ENCODE measurements at regions not wholly inside any gene's neighbourhood (a gene's known extent, or its start where the extent isn't known, plus 50 kb on each side); places are given as distances from the start of the nearest gene placed in this dataset.

DNA sequence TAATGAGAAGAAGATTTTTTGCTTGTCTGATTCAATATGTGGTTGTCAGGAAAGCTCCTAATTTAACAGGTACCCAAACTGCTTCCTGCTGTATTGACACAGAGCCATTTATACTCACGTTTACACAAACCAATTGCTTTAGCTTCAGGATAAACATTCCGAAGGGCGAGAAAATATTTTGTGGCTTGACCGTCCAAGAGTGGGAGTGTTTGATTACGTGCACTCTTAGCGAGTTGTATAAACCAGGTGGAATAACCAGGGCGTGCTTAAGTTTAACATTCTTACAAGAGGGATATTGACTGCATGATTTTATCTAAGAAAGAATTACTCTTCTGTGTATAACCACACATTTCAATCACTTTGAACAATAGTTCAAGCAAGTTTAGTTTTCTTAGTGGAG, 278.7 kb upstream of the TYRP1 start:
- TF ChIP-seq, protein P1, sequence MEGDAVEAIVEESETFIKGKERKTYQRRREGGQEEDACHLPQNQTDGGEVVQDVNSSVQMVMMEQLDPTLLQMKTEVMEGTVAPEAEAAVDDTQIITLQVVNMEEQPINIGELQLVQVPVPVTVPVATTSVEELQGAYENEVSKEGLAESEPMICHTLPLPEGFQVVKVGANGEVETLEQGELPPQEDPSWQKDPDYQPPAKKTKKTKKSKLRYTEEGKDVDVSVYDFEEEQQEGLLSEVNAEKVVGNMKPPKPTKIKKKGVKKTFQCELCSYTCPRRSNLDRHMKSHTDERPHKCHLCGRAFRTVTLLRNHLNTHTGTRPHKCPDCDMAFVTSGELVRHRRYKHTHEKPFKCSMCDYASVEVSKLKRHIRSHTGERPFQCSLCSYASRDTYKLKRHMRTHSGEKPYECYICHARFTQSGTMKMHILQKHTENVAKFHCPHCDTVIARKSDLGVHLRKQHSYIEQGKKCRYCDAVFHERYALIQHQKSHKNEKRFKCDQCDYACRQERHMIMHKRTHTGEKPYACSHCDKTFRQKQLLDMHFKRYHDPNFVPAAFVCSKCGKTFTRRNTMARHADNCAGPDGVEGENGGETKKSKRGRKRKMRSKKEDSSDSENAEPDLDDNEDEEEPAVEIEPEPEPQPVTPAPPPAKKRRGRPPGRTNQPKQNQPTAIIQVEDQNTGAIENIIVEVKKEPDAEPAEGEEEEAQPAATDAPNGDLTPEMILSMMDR (IDR thresholded peaks at IDR 0.05; ENCODE audit: low read depth, low read length, missing control alignments) = no peak
- Histone ChIP-seq H3K27ac (no peak overlapping the region), H3K36me3 (replicated peaks) (no peaks in the 10 kb centered on the region), H3K27me3 (replicated peaks) (no peaks in the 10 kb centered on the region), H3K4me3 (ENCODE audit: low read depth, low read length) (no peak overlapping the region)
- no peak for DNase-seq
- in situ Hi-C loops (cut with HindIII; ENCODE audit: low pct_ligation_motif_present, low sequenced_read_pairs) = no loop called here

DNA sequence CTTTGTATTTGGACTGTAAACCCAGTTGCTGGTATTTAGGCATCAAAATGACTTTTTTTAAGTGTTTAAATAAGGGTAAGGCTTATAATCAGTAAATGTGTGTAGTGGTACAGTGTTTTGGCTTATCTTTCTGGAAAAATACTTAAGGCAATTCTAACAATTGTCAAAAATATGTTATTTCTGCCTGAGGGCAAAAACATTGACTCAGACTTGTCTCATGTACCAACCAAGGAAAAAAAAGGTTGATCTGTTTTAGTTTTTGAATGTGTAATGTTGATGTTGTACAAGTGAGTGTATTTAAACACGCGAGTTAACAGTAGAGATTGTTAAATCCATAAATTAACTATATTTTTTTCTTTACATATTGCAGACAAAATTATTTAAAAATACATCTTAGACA, 277.8 kb upstream of the TYRP1 start:
- Histone ChIP-seq H3K27me3 (replicated peaks) (no peaks in the 10 kb centered on the region), H3K4me3 (ENCODE audit: low read depth, low read length) (no peak overlapping the region), H3K36me3 (replicated peaks) (no peaks in the 10 kb centered on the region), H3K27ac (no peak overlapping the region)
- TF ChIP-seq, protein P1 (IDR thresholded peaks at IDR 0.05; ENCODE audit: low read depth, low read length, missing control alignments) = no peak
- in situ Hi-C loops (cut with HindIII; ENCODE audit: low pct_ligation_motif_present, low sequenced_read_pairs) = no loop called here
- DNase-seq = no peak

DNA sequence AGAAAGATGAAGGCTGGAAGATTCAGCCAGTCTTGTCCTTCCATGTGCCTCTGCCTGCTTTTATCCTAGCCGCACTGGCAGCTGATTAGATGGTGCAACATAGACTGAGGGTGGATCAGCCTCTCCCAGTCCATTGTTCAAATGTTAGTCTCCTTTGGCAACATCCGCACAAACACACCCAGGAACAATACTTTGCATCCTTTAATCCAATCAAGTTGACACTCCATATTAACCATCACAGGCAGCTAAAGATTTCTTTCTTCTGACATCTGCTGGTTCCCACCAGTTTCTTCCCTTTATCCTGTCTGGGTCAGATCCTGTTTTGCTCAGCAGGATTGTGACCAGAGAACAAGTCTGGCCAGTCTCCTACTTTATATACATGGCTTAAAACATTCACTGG, 276.5 kb upstream of the TYRP1 start:
- no peak overlapping the region for H3K4me3 ChIP-seq (ENCODE audit: low read depth, low read length)
- H3K27me3 ChIP-seq (replicated peaks) = no peaks in the 10 kb centered on the region
- in situ Hi-C loops (cut with HindIII; ENCODE audit: low pct_ligation_motif_present, low sequenced_read_pairs) = no loop called here
- no peaks in the 10 kb centered on the region for H3K36me3 ChIP-seq (replicated peaks)
- no peak overlapping the region for H3K27ac ChIP-seq
- DNase-seq = no peak
- TF ChIP-seq, protein P1 (IDR thresholded peaks at IDR 0.05; ENCODE audit: low read depth, low read length, missing control alignments) = no peak

DNA sequence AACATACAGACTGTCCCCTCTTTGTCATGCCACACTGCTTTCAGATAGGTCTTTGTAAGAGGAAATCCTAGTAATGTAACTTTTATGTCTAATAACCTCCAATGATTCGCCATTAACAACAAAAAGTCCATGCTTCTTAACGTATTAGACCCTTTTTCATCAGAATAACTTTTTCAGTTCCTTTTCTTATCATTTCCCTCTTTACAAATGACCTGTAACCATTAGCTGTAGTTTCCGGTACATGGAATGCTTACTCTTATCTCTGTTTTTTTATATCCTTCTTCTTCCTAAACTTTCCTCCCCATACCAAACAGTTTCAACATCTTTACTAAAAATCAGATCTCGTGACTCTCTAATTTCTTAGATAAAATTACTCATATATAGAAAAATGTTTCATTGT, 268.9 kb upstream of the TYRP1 start:
- no peaks in the 10 kb centered on the region for H3K27me3 ChIP-seq (replicated peaks)
- TF ChIP-seq, protein P1 (IDR thresholded peaks at IDR 0.05; ENCODE audit: low read depth, low read length, missing control alignments) = no peak
- in situ Hi-C loops (cut with HindIII; ENCODE audit: low pct_ligation_motif_present, low sequenced_read_pairs) = no loop called here
- no peak for DNase-seq
- H3K27ac ChIP-seq = no peak overlapping the region
- no peaks in the 10 kb centered on the region for H3K36me3 ChIP-seq (replicated peaks)
- no peak overlapping the region for H3K4me3 ChIP-seq (ENCODE audit: low read depth, low read length)

DNA sequence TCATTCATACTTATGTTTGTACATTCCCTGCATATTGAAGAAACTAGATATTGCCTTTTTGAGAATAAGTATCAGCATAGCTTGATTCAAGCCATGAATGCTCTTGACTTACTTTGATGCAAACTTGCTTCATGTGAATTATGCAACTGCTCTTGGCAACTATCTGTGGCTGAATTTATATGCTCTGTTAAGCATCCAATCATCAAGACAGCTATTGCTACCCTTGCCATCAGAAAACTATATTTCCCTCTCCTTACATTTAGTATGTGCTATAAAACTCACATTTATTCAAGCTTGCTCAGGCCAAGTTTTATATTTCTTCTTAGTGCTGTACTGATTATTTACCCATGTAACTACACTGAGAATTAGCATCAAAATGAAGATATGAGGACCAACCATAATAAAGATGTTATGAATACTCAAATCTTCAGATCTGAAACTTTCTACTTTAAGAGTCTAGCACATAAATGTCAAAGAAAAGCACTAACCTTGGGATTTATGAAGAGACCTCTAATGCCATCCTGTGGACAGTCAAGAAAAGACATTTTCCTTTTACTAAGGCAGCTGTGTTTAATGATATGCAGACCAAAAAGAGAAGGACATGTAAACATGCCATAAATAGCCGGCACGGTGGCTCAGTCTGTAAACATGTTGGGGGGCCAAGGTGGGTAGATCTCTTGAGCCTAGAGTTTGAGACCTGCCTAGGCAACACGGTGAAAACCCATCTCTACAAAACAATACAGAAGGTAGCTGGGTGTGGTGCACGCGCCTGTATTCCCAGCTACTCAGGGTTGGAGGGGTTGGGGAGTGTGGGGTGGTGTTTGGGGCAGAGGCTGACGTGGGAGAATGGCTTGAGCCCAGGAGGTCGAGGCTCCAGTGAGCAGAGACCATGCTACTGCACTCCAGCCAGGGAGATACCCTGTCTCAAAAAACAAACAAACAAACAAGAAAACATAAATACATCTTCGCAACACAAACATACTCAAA, 267.0 kb upstream of the TYRP1 start:
- no peak overlapping the region for H3K27ac ChIP-seq
- no peak overlapping the region for H3K4me3 ChIP-seq (ENCODE audit: low read depth, low read length)
- no peaks in the 10 kb centered on the region for H3K27me3 ChIP-seq (replicated peaks)
- in situ Hi-C loops (cut with HindIII; ENCODE audit: low pct_ligation_motif_present, low sequenced_read_pairs) = no loop called here
- H3K36me3 ChIP-seq (replicated peaks) = no peaks in the 10 kb centered on the region
- TF ChIP-seq, protein P1 (IDR thresholded peaks at IDR 0.05; ENCODE audit: low read depth, low read length, missing control alignments) = no peak
- DNase-seq = no peak
